ENCODE measurements at regions not wholly inside any gene's neighbourhood (a gene's known extent, or its start where the extent isn't known, plus 50 kb on each side); places are given as distances from the start of the nearest gene placed in this dataset.

DNA sequence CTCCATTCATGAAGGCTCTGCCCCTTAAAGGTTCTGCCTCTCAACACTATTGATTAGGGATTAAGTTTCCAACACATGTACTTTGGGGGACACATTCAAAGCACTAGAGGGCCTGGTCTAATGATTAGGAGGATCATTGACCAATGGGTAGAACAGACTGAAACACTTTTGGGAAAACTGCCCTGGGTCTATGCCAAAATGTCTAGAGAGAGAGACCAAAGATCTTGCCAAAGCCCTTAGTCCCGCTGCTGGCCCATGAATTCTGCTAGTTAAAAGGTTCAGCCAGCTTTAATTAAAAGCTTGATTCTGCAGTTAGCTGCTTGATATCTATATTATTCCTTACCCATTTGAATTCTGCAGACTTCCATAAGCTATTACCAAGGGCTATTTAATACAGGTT, 613.2 kb downstream of the SLC4A3 start:
- POLR2A ChIA-PET: no interaction called here

DNA sequence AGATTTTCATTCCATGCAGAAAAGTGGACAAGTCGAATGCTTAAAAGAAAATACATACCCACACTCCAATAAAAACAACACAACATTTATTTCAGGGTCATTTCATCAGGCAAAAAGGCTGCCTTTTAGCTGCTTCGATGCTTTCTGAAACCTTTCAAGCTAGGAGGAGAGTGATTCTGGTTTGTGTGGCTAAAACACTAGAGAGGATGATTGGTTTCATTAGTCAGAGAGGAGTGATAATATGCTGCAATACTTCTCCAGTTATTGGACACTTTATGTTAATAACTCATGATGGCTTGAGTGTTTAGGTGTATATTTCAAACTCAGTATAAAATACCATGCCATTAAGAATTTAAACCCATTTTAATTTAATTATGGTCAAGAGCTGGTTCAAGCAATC, 614.0 kb downstream of the SLC4A3 start:
- H3K9me3 ChIP-seq (ENCODE audit: control insufficient read depth, insufficient read depth, low read depth, low read length): no peaks in the 10 kb centered on the region
- H3K27ac ChIP-seq (ENCODE audit: extremely low read depth, low read depth, low read length): no peak overlapping the region
- H3K36me3 ChIP-seq (ENCODE audit: control insufficient read depth in 2 of 2, insufficient read depth in 1 of 2, low read length in 2 of 2): no peaks in the 10 kb centered on the region
- no peaks in the 10 kb centered on the region for H3K4me1 ChIP-seq (ENCODE audit: control insufficient read depth, insufficient read depth, low read length)
- H3K4me3 ChIP-seq (ENCODE audit: low read depth, low read length): no peak overlapping the region
- ChIA-PET POLR2A (no interaction called here), CTCF (no interaction called here)
- TF ChIP-seq ZNF747 (tag by site-specific recombination; IDR thresholded peaks at IDR 0.05) (no peak), SETDB1 (IDR thresholded peaks at IDR 0.05; ENCODE audit: insufficient read length, low read length) (no peak), ZNF423 (tag by site-specific recombination; IDR thresholded peaks at IDR 0.05) (no peak), ZNF24 (tag by site-specific recombination; IDR thresholded peaks at IDR 0.05) (no peak), ZNF776 (tag by site-specific recombination; IDR thresholded peaks at IDR 0.05; ENCODE audit: borderline replicate concordance) (no peak), ZNF571 (tag by site-specific recombination; IDR thresholded peaks at IDR 0.05) (no peak), FEZF1 (tag by site-specific recombination; IDR thresholded peaks at IDR 0.05) (no peak)
- TF ChIP-seq, protein P1, sequence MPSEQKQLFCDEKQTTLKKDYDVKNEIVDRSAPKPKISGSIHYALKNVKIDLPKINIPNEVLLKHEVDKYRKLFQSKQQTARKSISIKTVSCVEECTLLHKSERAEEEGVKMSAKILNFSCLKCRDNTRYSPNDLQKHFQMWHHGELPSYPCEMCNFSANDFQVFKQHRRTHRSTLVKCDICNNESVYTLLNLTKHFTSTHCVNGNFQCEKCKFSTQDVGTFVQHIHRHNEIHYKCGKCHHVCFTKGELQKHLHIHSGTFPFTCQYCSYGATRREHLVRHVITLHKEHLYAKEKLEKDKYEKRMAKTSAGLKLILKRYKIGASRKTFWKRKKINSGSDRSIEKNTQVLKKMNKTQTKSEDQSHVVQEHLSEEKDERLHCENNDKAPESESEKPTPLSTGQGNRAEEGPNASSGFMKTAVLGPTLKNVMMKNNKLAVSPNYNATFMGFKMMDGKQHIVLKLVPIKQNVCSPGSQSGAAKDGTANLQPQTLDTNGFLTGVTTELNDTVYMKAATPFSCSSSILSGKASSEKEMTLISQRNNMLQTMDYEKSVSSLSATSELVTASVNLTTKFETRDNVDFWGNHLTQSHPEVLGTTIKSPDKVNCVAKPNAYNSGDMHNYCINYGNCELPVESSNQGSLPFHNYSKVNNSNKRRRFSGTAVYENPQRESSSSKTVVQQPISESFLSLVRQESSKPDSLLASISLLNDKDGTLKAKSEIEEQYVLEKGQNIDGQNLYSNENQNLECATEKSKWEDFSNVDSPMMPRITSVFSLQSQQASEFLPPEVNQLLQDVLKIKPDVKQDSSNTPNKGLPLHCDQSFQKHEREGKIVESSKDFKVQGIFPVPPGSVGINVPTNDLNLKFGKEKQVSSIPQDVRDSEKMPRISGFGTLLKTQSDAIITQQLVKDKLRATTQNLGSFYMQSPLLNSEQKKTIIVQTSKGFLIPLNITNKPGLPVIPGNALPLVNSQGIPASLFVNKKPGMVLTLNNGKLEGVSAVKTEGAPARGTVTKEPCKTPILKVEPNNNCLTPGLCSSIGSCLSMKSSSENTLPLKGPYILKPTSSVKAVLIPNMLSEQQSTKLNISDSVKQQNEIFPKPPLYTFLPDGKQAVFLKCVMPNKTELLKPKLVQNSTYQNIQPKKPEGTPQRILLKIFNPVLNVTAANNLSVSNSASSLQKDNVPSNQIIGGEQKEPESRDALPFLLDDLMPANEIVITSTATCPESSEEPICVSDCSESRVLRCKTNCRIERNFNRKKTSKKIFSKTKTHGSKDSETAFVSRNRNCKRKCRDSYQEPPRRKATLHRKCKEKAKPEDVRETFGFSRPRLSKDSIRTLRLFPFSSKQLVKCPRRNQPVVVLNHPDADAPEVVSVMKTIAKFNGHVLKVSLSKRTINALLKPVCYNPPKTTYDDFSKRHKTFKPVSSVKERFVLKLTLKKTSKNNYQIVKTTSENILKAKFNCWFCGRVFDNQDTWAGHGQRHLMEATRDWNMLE (tag by site-specific recombination; conservative IDR thresholded peaks at IDR 0.05; ENCODE audit: low read depth): no peak
- TF ChIP-seq, protein P2, sequence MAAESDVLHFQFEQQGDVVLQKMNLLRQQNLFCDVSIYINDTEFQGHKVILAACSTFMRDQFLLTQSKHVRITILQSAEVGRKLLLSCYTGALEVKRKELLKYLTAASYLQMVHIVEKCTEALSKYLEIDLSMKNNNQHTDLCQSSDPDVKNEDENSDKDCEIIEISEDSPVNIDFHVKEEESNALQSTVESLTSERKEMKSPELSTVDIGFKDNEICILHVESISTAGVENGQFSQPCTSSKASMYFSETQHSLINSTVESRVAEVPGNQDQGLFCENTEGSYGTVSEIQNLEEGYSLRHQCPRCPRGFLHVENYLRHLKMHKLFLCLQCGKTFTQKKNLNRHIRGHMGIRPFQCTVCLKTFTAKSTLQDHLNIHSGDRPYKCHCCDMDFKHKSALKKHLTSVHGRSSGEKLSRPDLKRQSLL (tag by site-specific recombination; IDR thresholded peaks at IDR 0.05): no peak
- TF ChIP-seq, protein P3, sequence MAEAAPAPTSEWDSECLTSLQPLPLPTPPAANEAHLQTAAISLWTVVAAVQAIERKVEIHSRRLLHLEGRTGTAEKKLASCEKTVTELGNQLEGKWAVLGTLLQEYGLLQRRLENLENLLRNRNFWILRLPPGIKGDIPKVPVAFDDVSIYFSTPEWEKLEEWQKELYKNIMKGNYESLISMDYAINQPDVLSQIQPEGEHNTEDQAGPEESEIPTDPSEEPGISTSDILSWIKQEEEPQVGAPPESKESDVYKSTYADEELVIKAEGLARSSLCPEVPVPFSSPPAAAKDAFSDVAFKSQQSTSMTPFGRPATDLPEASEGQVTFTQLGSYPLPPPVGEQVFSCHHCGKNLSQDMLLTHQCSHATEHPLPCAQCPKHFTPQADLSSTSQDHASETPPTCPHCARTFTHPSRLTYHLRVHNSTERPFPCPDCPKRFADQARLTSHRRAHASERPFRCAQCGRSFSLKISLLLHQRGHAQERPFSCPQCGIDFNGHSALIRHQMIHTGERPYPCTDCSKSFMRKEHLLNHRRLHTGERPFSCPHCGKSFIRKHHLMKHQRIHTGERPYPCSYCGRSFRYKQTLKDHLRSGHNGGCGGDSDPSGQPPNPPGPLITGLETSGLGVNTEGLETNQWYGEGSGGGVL (tag by site-specific recombination; IDR thresholded peaks at IDR 0.05): no peak
- TF ChIP-seq, protein P4, sequence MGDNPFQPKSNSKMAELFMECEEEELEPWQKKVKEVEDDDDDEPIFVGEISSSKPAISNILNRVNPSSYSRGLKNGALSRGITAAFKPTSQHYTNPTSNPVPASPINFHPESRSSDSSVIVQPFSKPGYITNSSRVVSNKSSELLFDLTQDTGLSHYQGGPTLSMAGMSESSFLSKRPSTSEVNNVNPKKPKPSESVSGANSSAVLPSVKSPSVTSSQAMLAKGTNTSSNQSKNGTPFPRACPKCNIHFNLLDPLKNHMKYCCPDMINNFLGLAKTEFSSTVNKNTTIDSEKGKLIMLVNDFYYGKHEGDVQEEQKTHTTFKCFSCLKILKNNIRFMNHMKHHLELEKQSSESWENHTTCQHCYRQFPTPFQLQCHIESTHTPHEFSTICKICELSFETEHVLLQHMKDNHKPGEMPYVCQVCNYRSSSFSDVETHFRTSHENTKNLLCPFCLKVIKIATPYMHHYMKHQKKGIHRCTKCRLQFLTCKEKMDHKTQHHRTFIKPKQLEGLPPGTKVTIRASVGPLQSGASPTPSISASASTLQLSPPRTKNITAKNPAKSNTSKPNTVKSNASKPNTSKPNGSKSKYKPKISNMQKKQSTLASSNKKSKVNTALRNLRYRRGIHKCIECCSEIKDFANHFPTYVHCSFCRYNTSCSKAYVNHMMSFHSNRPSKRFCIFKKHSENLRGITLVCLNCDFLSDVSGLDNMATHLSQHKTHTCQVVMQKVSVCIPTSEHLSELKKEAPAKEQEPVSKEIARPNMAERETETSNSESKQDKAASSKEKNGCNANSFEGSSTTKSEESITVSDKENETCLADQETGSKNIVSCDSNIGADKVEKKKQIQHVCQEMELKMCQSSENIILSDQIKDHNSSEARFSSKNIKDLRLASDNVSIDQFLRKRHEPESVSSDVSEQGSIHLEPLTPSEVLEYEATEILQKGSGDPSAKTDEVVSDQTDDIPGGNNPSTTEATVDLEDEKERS (tag by site-specific recombination; IDR thresholded peaks at IDR 0.05): no peak

More for the DNA sequence above, 613.2 kb downstream of the SLC4A3 start:
- TF ChIP-seq, protein P5, sequence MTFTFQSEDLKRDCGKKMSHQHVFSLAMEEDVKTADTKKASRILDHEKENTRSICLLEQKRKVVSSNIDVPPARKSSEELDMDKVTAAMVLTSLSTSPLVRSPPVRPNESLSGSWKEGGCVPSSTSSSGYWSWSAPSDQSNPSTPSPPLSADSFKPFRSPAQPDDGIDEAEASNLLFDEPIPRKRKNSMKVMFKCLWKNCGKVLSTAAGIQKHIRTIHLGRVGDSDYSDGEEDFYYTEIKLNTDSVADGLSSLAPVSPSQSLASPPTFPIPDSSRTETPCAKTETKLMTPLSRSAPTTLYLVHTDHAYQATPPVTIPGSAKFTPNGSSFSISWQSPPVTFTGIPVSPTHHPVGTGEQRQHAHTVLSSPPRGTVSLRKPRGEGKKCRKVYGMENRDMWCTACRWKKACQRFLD (tag by site-specific recombination; IDR thresholded peaks at IDR 0.05): no peak
- TF ChIP-seq ZNF366 (tag by site-specific recombination; conservative IDR thresholded peaks at IDR 0.05) (no peak), ZNF114 (tag by site-specific recombination; IDR thresholded peaks at IDR 0.05) (no peak), OVOL3 (tag by site-specific recombination; IDR thresholded peaks at IDR 0.05) (no peak), KLF9 (tag by site-specific recombination; IDR thresholded peaks at IDR 0.05; ENCODE audit: low read depth) (no peak), ZNF292 (tag by site-specific recombination; IDR thresholded peaks at IDR 0.05; ENCODE audit: borderline replicate concordance, low read depth) (no peak), ZNF48 (tag by site-specific recombination; IDR thresholded peaks at IDR 0.05) (no peak), ZBTB21 (tag by site-specific recombination; IDR thresholded peaks at IDR 0.05) (no peak)
- TF ChIP-seq, protein P6, sequence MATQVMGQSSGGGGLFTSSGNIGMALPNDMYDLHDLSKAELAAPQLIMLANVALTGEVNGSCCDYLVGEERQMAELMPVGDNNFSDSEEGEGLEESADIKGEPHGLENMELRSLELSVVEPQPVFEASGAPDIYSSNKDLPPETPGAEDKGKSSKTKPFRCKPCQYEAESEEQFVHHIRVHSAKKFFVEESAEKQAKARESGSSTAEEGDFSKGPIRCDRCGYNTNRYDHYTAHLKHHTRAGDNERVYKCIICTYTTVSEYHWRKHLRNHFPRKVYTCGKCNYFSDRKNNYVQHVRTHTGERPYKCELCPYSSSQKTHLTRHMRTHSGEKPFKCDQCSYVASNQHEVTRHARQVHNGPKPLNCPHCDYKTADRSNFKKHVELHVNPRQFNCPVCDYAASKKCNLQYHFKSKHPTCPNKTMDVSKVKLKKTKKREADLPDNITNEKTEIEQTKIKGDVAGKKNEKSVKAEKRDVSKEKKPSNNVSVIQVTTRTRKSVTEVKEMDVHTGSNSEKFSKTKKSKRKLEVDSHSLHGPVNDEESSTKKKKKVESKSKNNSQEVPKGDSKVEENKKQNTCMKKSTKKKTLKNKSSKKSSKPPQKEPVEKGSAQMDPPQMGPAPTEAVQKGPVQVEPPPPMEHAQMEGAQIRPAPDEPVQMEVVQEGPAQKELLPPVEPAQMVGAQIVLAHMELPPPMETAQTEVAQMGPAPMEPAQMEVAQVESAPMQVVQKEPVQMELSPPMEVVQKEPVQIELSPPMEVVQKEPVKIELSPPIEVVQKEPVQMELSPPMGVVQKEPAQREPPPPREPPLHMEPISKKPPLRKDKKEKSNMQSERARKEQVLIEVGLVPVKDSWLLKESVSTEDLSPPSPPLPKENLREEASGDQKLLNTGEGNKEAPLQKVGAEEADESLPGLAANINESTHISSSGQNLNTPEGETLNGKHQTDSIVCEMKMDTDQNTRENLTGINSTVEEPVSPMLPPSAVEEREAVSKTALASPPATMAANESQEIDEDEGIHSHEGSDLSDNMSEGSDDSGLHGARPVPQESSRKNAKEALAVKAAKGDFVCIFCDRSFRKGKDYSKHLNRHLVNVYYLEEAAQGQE (tag by site-specific recombination; IDR thresholded peaks at IDR 0.05): no peak
- Histone ChIP-seq H3K4me3 (ENCODE audit: low read depth, low read length) (no peak overlapping the region), H3K4me1 (ENCODE audit: control insufficient read depth, insufficient read depth, low read length) (no peaks in the 10 kb centered on the region), H3K27ac (ENCODE audit: extremely low read depth, low read depth, low read length) (no peak overlapping the region), H3K36me3 (ENCODE audit: control insufficient read depth in 2 of 2, insufficient read depth in 1 of 2, low read length in 2 of 2) (no peaks in the 10 kb centered on the region), H3K9me3 (ENCODE audit: control insufficient read depth, insufficient read depth, low read depth, low read length) (no peaks in the 10 kb centered on the region)
- CTCF ChIA-PET: no interaction called here
